Endothelial cell of umbilical vein (primary cell): ENCODE measurements at regions not wholly inside any gene's neighbourhood (a gene's known extent, or its start where the extent isn't known, plus 50 kb on each side); places are given as distances from the start of the nearest gene placed in this dataset.

ENCODE experiments used
- GATA2 ChIP-seq: IDR thresholded peaks from 2 replicates; pipeline ENCODE4 v1.7.0; 2011; ENCODE audit warnings: low read depth, mild to moderate bottlenecking, moderate library complexity, mixed read lengths, low read length; ENCODE audit not compliant: insufficient read length, insufficient read depth
- POLR2A ChIP-seq: IDR thresholded peaks from 2 replicates; pipeline ENCODE4 v1.6.1; 2012; ENCODE audit warnings: low read depth, mild to moderate bottlenecking, control low read depth, low read length
- POLR2AphosphoS5 ChIP-seq: IDR thresholded peaks from 2 replicates; pipeline ENCODE4 v1.6.1; 2012; ENCODE audit warnings: low read depth, mild to moderate bottlenecking, control low read depth, low read length, moderate library complexity; ENCODE audit not compliant: insufficient read depth
- TF ChIP-seq, protein P1 (sequence below), 2 donors: IDR thresholded peaks; 1 replicate in 1 of 2; 2 replicates in 1 of 2; pipeline ENCODE4 v1.5.1; 2011; ENCODE audit warnings: low read length in 2 of 2, mild to moderate bottlenecking in 2 of 2, moderate library complexity in 2 of 2, control low read depth in 1 of 2, inconsistent platforms in 1 of 2, low read depth in 1 of 2; ENCODE audit not compliant: insufficient read depth in 1 of 2; ENCODE audit errors: extremely low read depth in 1 of 2

DNA sequence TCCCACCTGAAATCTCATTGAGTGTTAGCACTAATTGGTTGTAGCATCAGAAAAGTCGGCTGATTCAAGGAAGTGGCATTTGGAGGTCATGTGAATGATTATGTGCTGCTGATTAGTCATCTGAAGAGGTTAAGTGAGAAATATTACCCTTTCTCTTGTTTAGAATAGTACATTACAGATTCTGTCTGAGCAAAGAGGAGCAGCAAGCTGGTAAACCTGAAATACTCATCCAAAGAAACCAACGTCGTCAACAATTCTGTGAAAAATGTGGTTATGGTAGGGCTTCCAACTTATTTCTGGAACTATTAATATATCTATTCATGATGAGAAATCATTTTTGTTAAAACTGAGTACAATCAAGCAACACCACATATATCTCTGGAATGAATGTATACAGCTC, 1024.9 kb downstream of the TUSC7 start:
- TF ChIP-seq, protein P1, sequence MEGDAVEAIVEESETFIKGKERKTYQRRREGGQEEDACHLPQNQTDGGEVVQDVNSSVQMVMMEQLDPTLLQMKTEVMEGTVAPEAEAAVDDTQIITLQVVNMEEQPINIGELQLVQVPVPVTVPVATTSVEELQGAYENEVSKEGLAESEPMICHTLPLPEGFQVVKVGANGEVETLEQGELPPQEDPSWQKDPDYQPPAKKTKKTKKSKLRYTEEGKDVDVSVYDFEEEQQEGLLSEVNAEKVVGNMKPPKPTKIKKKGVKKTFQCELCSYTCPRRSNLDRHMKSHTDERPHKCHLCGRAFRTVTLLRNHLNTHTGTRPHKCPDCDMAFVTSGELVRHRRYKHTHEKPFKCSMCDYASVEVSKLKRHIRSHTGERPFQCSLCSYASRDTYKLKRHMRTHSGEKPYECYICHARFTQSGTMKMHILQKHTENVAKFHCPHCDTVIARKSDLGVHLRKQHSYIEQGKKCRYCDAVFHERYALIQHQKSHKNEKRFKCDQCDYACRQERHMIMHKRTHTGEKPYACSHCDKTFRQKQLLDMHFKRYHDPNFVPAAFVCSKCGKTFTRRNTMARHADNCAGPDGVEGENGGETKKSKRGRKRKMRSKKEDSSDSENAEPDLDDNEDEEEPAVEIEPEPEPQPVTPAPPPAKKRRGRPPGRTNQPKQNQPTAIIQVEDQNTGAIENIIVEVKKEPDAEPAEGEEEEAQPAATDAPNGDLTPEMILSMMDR (IDR thresholded peaks at IDR 0.05; ENCODE audit: extremely low read depth in 1 of 2, insufficient read depth in 1 of 2, low read depth in 1 of 2, low read length in 2 of 2): no peak
- no peak for TF ChIP-seq POLR2A
- no peak for TF ChIP-seq POLR2AphosphoS5
- no peak for TF ChIP-seq GATA2
